Jurkat, Clone E6-1 (cell line): ENCODE measurements at regions not wholly inside any gene's neighbourhood (a gene's known extent, or its start where the extent isn't known, plus 50 kb on each side); places are given as distances from the start of the nearest gene placed in this dataset.
"Not testable (repeated sequence)": the region's sequence is repeated elsewhere in the genome, so short reads cannot be mapped to it uniquely, and the experiment has no call there.

ENCODE experiments used
- DNase-seq: peaks from one replicate; pipeline ENCODE4 v3.0.0-alpha.2; 2011; ENCODE audit warnings: low read depth, low spot score
- H3K4me3 ChIP-seq: 2 replicates; pipeline ENCODE4 v1.5.1; 2011; ENCODE audit warnings: mild to moderate bottlenecking, low read length, control low read depth, moderate library complexity

GRCh38 chr5:2544003-2544402, 207.5 kb downstream of the IRX2 start:
- H3K4me3 ChIP-seq, result no peak overlapping the region
- DNase-seq, result no peak

GRCh38 chr5:2542821-2543220, 208.7 kb downstream of the IRX2 start:
- DNase-seq, result no peak

GRCh38 chr5:2542026-2542425, 209.5 kb downstream of the IRX2 start:
- no peak for DNase-seq

More at GRCh38 chr5:2542821-2543220, 208.7 kb downstream of the IRX2 start:
- no peak overlapping the region for H3K4me3 ChIP-seq

GRCh38 chr5:2538169-2538568, 213.3 kb downstream of the IRX2 start:
- no peak for DNase-seq
- H3K4me3 ChIP-seq, result no peak overlapping the region

More at GRCh38 chr5:2542026-2542425, 209.5 kb downstream of the IRX2 start:
- no peak overlapping the region for H3K4me3 ChIP-seq

- H3K4me3 ChIP-seq, result no peak overlapping the region
- no peak for DNase-seq
Measured at GRCh38 chr5:2537378-2538145, 213.9 kb downstream of the IRX2 start.

- H3K4me3 ChIP-seq, result no peak overlapping the region
- DNase-seq, result no peak
Measured at GRCh38 chr5:2536632-2537377, 214.7 kb downstream of the IRX2 start.

GRCh38 chr5:2534970-2535369, 216.5 kb downstream of the IRX2 start:
- no peak for DNase-seq
- no peak overlapping the region for H3K4me3 ChIP-seq

GRCh38 chr5:2534251-2534650, 217.2 kb downstream of the IRX2 start:
- no peak overlapping the region for H3K4me3 ChIP-seq
- DNase-seq, result no peak

GRCh38 chr5:2533848-2534247, 217.6 kb downstream of the IRX2 start:
- not testable (repeated sequence) for DNase-seq, H3K4me3 ChIP-seq

GRCh38 chr5:2532809-2533208, 218.7 kb downstream of the IRX2 start:
- DNase-seq, result no peak
- H3K4me3 ChIP-seq, result no peak overlapping the region

GRCh38 chr5:2531318-2531717, 220.2 kb downstream of the IRX2 start:
- no peak overlapping the region for H3K4me3 ChIP-seq
- no peak for DNase-seq

GRCh38 chr5:2530609-2531008, 220.9 kb downstream of the IRX2 start:
- no peak overlapping the region for H3K4me3 ChIP-seq
- no peak for DNase-seq

GRCh38 chr5:2529371-2530092, 221.9 kb downstream of the IRX2 start:
- H3K4me3 ChIP-seq, result no peak overlapping the region
- DNase-seq, result no peak

- no peak for DNase-seq
- no peak overlapping the region for H3K4me3 ChIP-seq
Measured at GRCh38 chr5:2525351-2525750, 226.1 kb downstream of the IRX2 start.

GRCh38 chr5:2524620-2525019, 226.9 kb downstream of the IRX2 start:
- H3K4me3 ChIP-seq, result no peak overlapping the region
- DNase-seq, result no peak

GRCh38 chr5:2523180-2523579, 228.3 kb downstream of the IRX2 start:
- no peak overlapping the region for H3K4me3 ChIP-seq

GRCh38 chr5:2522372-2522771, 229.1 kb downstream of the IRX2 start:
- DNase-seq, result no peak
- no peak overlapping the region for H3K4me3 ChIP-seq

More at GRCh38 chr5:2523180-2523579, 228.3 kb downstream of the IRX2 start:
- no peak for DNase-seq

- DNase-seq, result no peak
- no peak overlapping the region for H3K4me3 ChIP-seq
Measured at GRCh38 chr5:2519153-2519552, 232.3 kb downstream of the IRX2 start.

GRCh38 chr5:2517451-2517850, 234.0 kb downstream of the IRX2 start:
- no peak for DNase-seq

More at GRCh38 chr5:2517451-2517850, 234.0 kb downstream of the IRX2 start:
- no peak overlapping the region for H3K4me3 ChIP-seq
